ENCODE measurements at regions not wholly inside any gene's neighbourhood (a gene's known extent, or its start where the extent isn't known, plus 50 kb on each side); places are given as distances from the start of the nearest gene placed in this dataset.

- peaks cover 19% of the 10 kb centered on the region for H3K9me3 Mint-ChIP-seq
- DNase-seq: no peak
- no peaks in the 10 kb centered on the region for H3K36me3 Mint-ChIP-seq (ENCODE audit: low read depth)
- H3K4me1 Mint-ChIP-seq (ENCODE audit: low read depth): no peaks in the 10 kb centered on the region
- H3K27ac Mint-ChIP-seq: no peak overlapping the region
- no peak overlapping the region for H3K4me3 Mint-ChIP-seq
- no peaks in the 10 kb centered on the region for H3K27me3 Mint-ChIP-seq
These were observed 1491.7 kb upstream of the RAG2 start for GRCh38 chr11:38089726-38090125.

- Mint-ChIP-seq H3K27me3 (no peaks in the 10 kb centered on the region), H3K27ac (no peak overlapping the region), H3K9me3 (peaks cover 11% of the 10 kb centered on the region), H3K36me3 (ENCODE audit: low read depth) (no peaks in the 10 kb centered on the region), H3K4me3 (no peak overlapping the region), H3K4me1 (ENCODE audit: low read depth) (no peaks in the 10 kb centered on the region)
- no peak for DNase-seq
These were observed 1462.9 kb upstream of the RAG2 start for GRCh38 chr11:38060920-38061319.

- DNase-seq: no peak
- H3K4me3 Mint-ChIP-seq: no peak overlapping the region
- no peaks in the 10 kb centered on the region for H3K36me3 Mint-ChIP-seq (ENCODE audit: low read depth)
- no peaks in the 10 kb centered on the region for H3K4me1 Mint-ChIP-seq (ENCODE audit: low read depth)
- H3K9me3 Mint-ChIP-seq: peaks cover 7% of the 10 kb centered on the region
- H3K27ac Mint-ChIP-seq: no peak overlapping the region
- H3K27me3 Mint-ChIP-seq: no peaks in the 10 kb centered on the region
These were observed 1462.1 kb upstream of the RAG2 start for GRCh38 chr11:38060136-38060535.

GRCh38 chr11:38046571-38047135 lies 1448.6 kb upstream of the RAG2 start:
- Mint-ChIP-seq H3K9me3 (peaks cover 15% of the 10 kb centered on the region), H3K36me3 (ENCODE audit: low read depth) (no peaks in the 10 kb centered on the region), H3K27me3 (no peaks in the 10 kb centered on the region), H3K4me1 (ENCODE audit: low read depth) (no peaks in the 10 kb centered on the region), H3K4me3 (no peak overlapping the region), H3K27ac (no peak overlapping the region)
- no peak for DNase-seq

GRCh38 chr11:38043060-38043459 lies 1445.0 kb upstream of the RAG2 start:
- Mint-ChIP-seq H3K9me3 (peaks cover 5% of the 10 kb centered on the region), H3K4me3 (no peak overlapping the region)

GRCh38 chr11:38038777-38039176 lies 1440.7 kb upstream of the RAG2 start:
- Mint-ChIP-seq H3K4me1 (ENCODE audit: low read depth) (no peaks in the 10 kb centered on the region), H3K27ac (no peak overlapping the region), H3K27me3 (no peaks in the 10 kb centered on the region), H3K9me3 (peaks cover 16% of the 10 kb centered on the region), H3K4me3 (no peak overlapping the region), H3K36me3 (ENCODE audit: low read depth) (no peaks in the 10 kb centered on the region)
- no peak for DNase-seq

More at GRCh38 chr11:38043060-38043459, 1445.0 kb upstream of the RAG2 start:
- DNase-seq: no peak
- H3K27me3 Mint-ChIP-seq: no peaks in the 10 kb centered on the region
- H3K27ac Mint-ChIP-seq: no peak overlapping the region
- no peaks in the 10 kb centered on the region for H3K36me3 Mint-ChIP-seq (ENCODE audit: low read depth)
- no peaks in the 10 kb centered on the region for H3K4me1 Mint-ChIP-seq (ENCODE audit: low read depth)

GRCh38 chr11:38019072-38019775 lies 1421.2 kb upstream of the RAG2 start:
- H3K4me3 Mint-ChIP-seq: no peak overlapping the region
- no peak for DNase-seq
- H3K9me3 Mint-ChIP-seq: peaks cover 39% of the 10 kb centered on the region
- no peaks in the 10 kb centered on the region for H3K27me3 Mint-ChIP-seq
- no peaks in the 10 kb centered on the region for H3K36me3 Mint-ChIP-seq (ENCODE audit: low read depth)
- no peaks in the 10 kb centered on the region for H3K4me1 Mint-ChIP-seq (ENCODE audit: low read depth)
- H3K27ac Mint-ChIP-seq: no peak overlapping the region

- no peak overlapping the region for H3K27ac Mint-ChIP-seq
- no peak for DNase-seq
- no peaks in the 10 kb centered on the region for H3K4me1 Mint-ChIP-seq (ENCODE audit: low read depth)
- H3K27me3 Mint-ChIP-seq: no peaks in the 10 kb centered on the region
- peaks cover 18% of the 10 kb centered on the region for H3K9me3 Mint-ChIP-seq
- no peaks in the 10 kb centered on the region for H3K36me3 Mint-ChIP-seq (ENCODE audit: low read depth)
- H3K4me3 Mint-ChIP-seq: no peak overlapping the region
These were observed 1416.4 kb upstream of the RAG2 start for GRCh38 chr11:38014405-38014804.

- Mint-ChIP-seq H3K4me1 (ENCODE audit: low read depth) (no peaks in the 10 kb centered on the region), H3K27me3 (no peaks in the 10 kb centered on the region), H3K36me3 (ENCODE audit: low read depth) (no peaks in the 10 kb centered on the region), H3K4me3 (no peak overlapping the region), H3K9me3 (peaks cover 12% of the 10 kb centered on the region), H3K27ac (no peak overlapping the region)
- DNase-seq: no peak
These were observed 1415.1 kb upstream of the RAG2 start for GRCh38 chr11:38013157-38013556.

- peaks cover 6% of the 10 kb centered on the region for H3K9me3 Mint-ChIP-seq
- H3K36me3 Mint-ChIP-seq (ENCODE audit: low read depth): no peaks in the 10 kb centered on the region
- no peaks in the 10 kb centered on the region for H3K27me3 Mint-ChIP-seq
- no peak for DNase-seq
- no peak overlapping the region for H3K27ac Mint-ChIP-seq
- H3K4me3 Mint-ChIP-seq: no peak overlapping the region
- no peaks in the 10 kb centered on the region for H3K4me1 Mint-ChIP-seq (ENCODE audit: low read depth)
These were observed 1413.5 kb upstream of the RAG2 start for GRCh38 chr11:38011496-38011895.

GRCh38 chr11:38009932-38010331 lies 1411.9 kb upstream of the RAG2 start:
- no peaks in the 10 kb centered on the region for H3K36me3 Mint-ChIP-seq (ENCODE audit: low read depth)
- H3K27me3 Mint-ChIP-seq: no peaks in the 10 kb centered on the region
- no peak overlapping the region for H3K27ac Mint-ChIP-seq
- no peak overlapping the region for H3K4me3 Mint-ChIP-seq
- DNase-seq: no peak
- peaks cover 4% of the 10 kb centered on the region for H3K9me3 Mint-ChIP-seq
- no peaks in the 10 kb centered on the region for H3K4me1 Mint-ChIP-seq (ENCODE audit: low read depth)

- Mint-ChIP-seq H3K27me3 (no peaks in the 10 kb centered on the region), H3K4me3 (no peak overlapping the region), H3K27ac (no peak overlapping the region), H3K9me3 (peaks cover 16% of the 10 kb centered on the region), H3K4me1 (ENCODE audit: low read depth) (no peaks in the 10 kb centered on the region), H3K36me3 (ENCODE audit: low read depth) (no peaks in the 10 kb centered on the region)
- no peak for DNase-seq
These were observed 1408.4 kb upstream of the RAG2 start for GRCh38 chr11:38006466-38006865.

- H3K9me3 Mint-ChIP-seq: peaks cover 18% of the 10 kb centered on the region
- no peaks in the 10 kb centered on the region for H3K4me1 Mint-ChIP-seq (ENCODE audit: low read depth)
- no peak for DNase-seq
- no peaks in the 10 kb centered on the region for H3K36me3 Mint-ChIP-seq (ENCODE audit: low read depth)
- H3K27me3 Mint-ChIP-seq: no peaks in the 10 kb centered on the region
- no peak overlapping the region for H3K4me3 Mint-ChIP-seq
- H3K27ac Mint-ChIP-seq: no peak overlapping the region
These were observed 1407.6 kb upstream of the RAG2 start for GRCh38 chr11:38005597-38005996.

- Mint-ChIP-seq H3K27ac (no peak overlapping the region), H3K4me1 (ENCODE audit: low read depth) (no peaks in the 10 kb centered on the region), H3K4me3 (no peak overlapping the region), H3K9me3 (peaks cover 25% of the 10 kb centered on the region), H3K27me3 (no peaks in the 10 kb centered on the region), H3K36me3 (ENCODE audit: low read depth) (no peaks in the 10 kb centered on the region)
- no peak for DNase-seq
These were observed 1401.1 kb upstream of the RAG2 start for GRCh38 chr11:37999171-37999570.

GRCh38 chr11:37995886-37996285 lies 1397.8 kb upstream of the RAG2 start:
- Mint-ChIP-seq H3K27ac (no peak overlapping the region), H3K4me3 (no peak overlapping the region), H3K9me3 (peaks cover 20% of the 10 kb centered on the region), H3K36me3 (ENCODE audit: low read depth) (no peaks in the 10 kb centered on the region), H3K4me1 (ENCODE audit: low read depth) (no peaks in the 10 kb centered on the region), H3K27me3 (no peaks in the 10 kb centered on the region)
- DNase-seq: no peak

Measured in activated T-cell treated with anti-CD3 and anti-CD28 coated beads, Interleukin-2, amount 50 U/mL, for 24 hours (primary cell).